ENCODE measurements at regions not wholly inside any gene's neighbourhood (a gene's known extent, or its start where the extent isn't known, plus 50 kb on each side); places are given as distances from the start of the nearest gene placed in this dataset.

DNA sequence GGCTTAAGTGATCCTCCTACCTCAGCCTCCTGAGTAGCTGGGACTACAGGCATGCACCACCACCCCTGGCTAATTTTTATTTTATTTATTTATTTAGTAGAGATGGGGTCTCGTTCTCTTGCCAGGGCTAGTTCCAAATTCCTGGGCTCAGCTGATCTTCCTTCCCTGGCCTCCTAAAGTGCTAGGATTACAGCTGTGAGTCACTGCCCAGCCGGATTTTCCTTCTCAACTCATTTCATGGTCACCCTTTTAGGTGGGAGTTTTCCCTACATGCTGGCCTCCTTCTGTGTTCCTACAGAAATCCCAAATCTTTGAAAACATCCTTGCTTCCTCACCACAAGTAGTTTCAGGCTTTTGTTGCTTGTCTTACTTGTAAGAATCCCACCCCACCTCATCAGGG is 102.1 kb upstream of the SIAH1 start:
- Mint-ChIP-seq H3K4me3 (ENCODE audit: unreplicated experiment) (no peak overlapping the region), H3K27me3 (ENCODE audit: insufficient read depth, unreplicated experiment) (peaks cover 14% of the 10 kb centered on the region), H3K4me1 (ENCODE audit: low read depth, unreplicated experiment) (no peaks in the 10 kb centered on the region), H3K36me3 (ENCODE audit: insufficient read depth, unreplicated experiment) (no peaks in the 10 kb centered on the region), H3K9me3 (ENCODE audit: unreplicated experiment) (no peaks in the 10 kb centered on the region), H3K27ac (ENCODE audit: unreplicated experiment) (no peak overlapping the region)
- no peaks in the 10 kb centered on the region; the same call in none of the 2 replicates for H3K9me3 ChIP-seq
- ChIA-PET POLR2A (no interaction called here), CTCF (no interaction called here)
- no peaks in the 10 kb centered on the region for H3K4me1 ChIP-seq
- no peaks in the 10 kb centered on the region for H3K36me3 ChIP-seq (ENCODE audit: control insufficient read depth, insufficient read depth, low read length)
- H3K4me3 ChIP-seq (ENCODE audit: low read depth, low read length): no peak overlapping the region
- no peak for DNase-seq
- TF ChIP-seq, protein P1, sequence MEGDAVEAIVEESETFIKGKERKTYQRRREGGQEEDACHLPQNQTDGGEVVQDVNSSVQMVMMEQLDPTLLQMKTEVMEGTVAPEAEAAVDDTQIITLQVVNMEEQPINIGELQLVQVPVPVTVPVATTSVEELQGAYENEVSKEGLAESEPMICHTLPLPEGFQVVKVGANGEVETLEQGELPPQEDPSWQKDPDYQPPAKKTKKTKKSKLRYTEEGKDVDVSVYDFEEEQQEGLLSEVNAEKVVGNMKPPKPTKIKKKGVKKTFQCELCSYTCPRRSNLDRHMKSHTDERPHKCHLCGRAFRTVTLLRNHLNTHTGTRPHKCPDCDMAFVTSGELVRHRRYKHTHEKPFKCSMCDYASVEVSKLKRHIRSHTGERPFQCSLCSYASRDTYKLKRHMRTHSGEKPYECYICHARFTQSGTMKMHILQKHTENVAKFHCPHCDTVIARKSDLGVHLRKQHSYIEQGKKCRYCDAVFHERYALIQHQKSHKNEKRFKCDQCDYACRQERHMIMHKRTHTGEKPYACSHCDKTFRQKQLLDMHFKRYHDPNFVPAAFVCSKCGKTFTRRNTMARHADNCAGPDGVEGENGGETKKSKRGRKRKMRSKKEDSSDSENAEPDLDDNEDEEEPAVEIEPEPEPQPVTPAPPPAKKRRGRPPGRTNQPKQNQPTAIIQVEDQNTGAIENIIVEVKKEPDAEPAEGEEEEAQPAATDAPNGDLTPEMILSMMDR (IDR thresholded peaks at IDR 0.05; ENCODE audit: insufficient read depth in 1 of 2, low read depth in 1 of 2, low read length in 1 of 2, severe bottlenecking in 1 of 2, unreplicated experiment in 1 of 2): no peak
- intact Hi-C loops (cut with micrococcal nuclease; ENCODE audit: unreplicated experiment): no loop called here
- H3K27me3 ChIP-seq (replicated peaks; ENCODE audit: control insufficient read depth, insufficient read depth, low read length): no peaks in the 10 kb centered on the region
- no TSS peak for BruUV-seq (replicated peaks)

DNA sequence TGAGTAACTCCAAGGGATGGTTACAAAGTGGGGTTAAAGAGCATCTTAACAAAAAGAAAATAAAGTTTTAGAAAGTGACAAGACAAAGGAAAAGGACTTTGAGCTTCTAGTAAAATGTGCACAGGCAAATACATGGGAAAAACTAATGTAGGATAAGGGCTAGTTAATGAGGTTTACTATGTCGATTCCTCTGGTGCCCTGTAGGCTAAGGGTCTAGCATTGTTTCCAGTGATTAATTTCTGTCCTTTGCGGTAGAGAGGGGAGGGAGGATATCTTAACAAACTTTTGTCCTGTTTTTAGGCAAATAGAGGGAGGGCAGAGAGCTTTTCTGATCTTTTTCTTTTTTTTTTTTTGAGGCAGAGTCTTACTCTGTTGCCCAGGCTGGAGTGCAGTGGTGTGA is 96.6 kb upstream of the SIAH1 start:
- H3K27me3 ChIP-seq (replicated peaks; ENCODE audit: control insufficient read depth, insufficient read depth, low read length): no peaks in the 10 kb centered on the region
- no peaks in the 10 kb centered on the region for H3K36me3 Mint-ChIP-seq (ENCODE audit: insufficient read depth, unreplicated experiment)
- POLR2A ChIA-PET: no interaction called here
- H3K9me3 ChIP-seq: no peaks in the 10 kb centered on the region; the same call in 1 of the 2 replicates
- H3K4me1 Mint-ChIP-seq (ENCODE audit: low read depth, unreplicated experiment): no peaks in the 10 kb centered on the region
- no peak overlapping the region for H3K4me3 Mint-ChIP-seq (ENCODE audit: unreplicated experiment)
- DNase-seq: no peak
- BruUV-seq (replicated peaks): no TSS peak
- TF ChIP-seq, protein P1 (IDR thresholded peaks at IDR 0.05; ENCODE audit: insufficient read depth in 1 of 2, low read depth in 1 of 2, low read length in 1 of 2, severe bottlenecking in 1 of 2, unreplicated experiment in 1 of 2): no peak
- H3K9me3 Mint-ChIP-seq (ENCODE audit: unreplicated experiment): peaks cover 13% of the 10 kb centered on the region
- H3K4me1 ChIP-seq: peaks cover 7% of the 10 kb centered on the region; the same call in 1 of the 2 replicates
- no peaks in the 10 kb centered on the region; the same call in 1 of the 2 replicates for H3K36me3 ChIP-seq (ENCODE audit: control insufficient read depth, insufficient read depth, low read length)
- no peaks in the 10 kb centered on the region for H3K27me3 Mint-ChIP-seq (ENCODE audit: insufficient read depth, unreplicated experiment)
- no peak overlapping the region for H3K4me3 ChIP-seq (ENCODE audit: low read depth, low read length)
- intact Hi-C loops (cut with micrococcal nuclease; ENCODE audit: unreplicated experiment): no loop called here
- CTCF ChIA-PET: no interaction called here
- no peak overlapping the region for H3K27ac Mint-ChIP-seq (ENCODE audit: unreplicated experiment)

DNA sequence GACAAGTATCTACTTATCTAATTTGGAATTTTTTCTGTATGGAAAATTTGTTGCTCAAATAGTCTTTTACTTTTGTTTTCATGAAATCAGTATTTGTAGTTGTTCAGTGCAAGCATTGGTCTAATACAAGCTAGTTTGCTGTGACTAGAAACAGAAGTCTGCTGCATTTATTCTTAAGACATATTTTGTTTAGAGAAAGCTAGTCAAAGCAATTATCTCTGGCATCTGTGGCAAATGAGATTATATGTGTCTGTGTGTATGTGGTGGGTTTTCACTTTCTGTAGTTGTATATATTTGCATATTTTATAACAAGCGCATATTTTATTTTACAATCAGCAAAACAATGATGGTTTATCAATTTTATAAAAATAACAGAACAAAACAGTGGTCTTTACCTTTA is 96.0 kb upstream of the SIAH1 start:
- Mint-ChIP-seq H3K4me1 (ENCODE audit: low read depth, unreplicated experiment) (no peaks in the 10 kb centered on the region), H3K4me3 (ENCODE audit: unreplicated experiment) (no peak overlapping the region), H3K27ac (ENCODE audit: unreplicated experiment) (no peak overlapping the region), H3K36me3 (ENCODE audit: insufficient read depth, unreplicated experiment) (no peaks in the 10 kb centered on the region), H3K9me3 (ENCODE audit: unreplicated experiment) (peaks cover 13% of the 10 kb centered on the region), H3K27me3 (ENCODE audit: insufficient read depth, unreplicated experiment) (no peaks in the 10 kb centered on the region)
- ChIA-PET POLR2A (no interaction called here), CTCF (no interaction called here)
- no TSS peak for BruUV-seq (replicated peaks)
- no peak overlapping the region for H3K4me3 ChIP-seq (ENCODE audit: low read depth, low read length)
- H3K36me3 ChIP-seq (ENCODE audit: control insufficient read depth, insufficient read depth, low read length): no peaks in the 10 kb centered on the region; the same call in 1 of the 2 replicates
- no peaks in the 10 kb centered on the region for H3K27me3 ChIP-seq (replicated peaks; ENCODE audit: control insufficient read depth, insufficient read depth, low read length)
- DNase-seq: no peak
- H3K4me1 ChIP-seq: peaks cover 7% of the 10 kb centered on the region; the same call in 1 of the 2 replicates
- TF ChIP-seq, protein P1 (IDR thresholded peaks at IDR 0.05; ENCODE audit: insufficient read depth in 1 of 2, low read depth in 1 of 2, low read length in 1 of 2, severe bottlenecking in 1 of 2, unreplicated experiment in 1 of 2): no peak
- intact Hi-C loops (cut with micrococcal nuclease; ENCODE audit: unreplicated experiment): no loop called here
- H3K9me3 ChIP-seq: no peaks in the 10 kb centered on the region; the same call in 1 of the 2 replicates
